ENCODE measurements at regions not wholly inside any gene's neighbourhood (a gene's known extent, or its start where the extent isn't known, plus 50 kb on each side); places are given as distances from the start of the nearest gene placed in this dataset.

DNA sequence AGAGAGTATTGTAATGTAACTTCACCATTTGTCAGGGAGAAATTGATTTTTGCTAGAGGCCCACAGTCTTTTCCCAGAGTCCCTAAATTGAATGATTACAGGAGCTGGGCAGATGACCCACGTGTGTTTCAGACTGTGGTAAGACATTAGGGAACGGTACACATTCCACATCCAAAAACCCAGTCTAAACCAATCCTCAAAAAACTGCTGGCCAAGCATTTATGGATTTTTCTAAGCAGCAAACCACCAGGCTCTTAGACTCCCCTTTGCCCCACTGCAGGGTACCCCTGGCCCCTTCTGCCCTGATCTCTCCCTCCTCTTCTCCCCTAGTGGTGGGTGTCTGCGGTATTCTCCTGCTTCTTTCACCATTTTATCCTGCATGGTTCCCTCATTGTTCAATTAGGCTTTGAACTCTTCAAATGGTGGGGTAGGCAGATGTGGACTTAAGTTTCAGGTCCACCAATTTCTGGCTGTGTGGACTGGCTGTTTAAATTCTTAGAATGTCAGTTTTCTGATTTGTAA lies 135.5 kb upstream of the SORCS3 start:
- no peak for DNase-seq

DNA sequence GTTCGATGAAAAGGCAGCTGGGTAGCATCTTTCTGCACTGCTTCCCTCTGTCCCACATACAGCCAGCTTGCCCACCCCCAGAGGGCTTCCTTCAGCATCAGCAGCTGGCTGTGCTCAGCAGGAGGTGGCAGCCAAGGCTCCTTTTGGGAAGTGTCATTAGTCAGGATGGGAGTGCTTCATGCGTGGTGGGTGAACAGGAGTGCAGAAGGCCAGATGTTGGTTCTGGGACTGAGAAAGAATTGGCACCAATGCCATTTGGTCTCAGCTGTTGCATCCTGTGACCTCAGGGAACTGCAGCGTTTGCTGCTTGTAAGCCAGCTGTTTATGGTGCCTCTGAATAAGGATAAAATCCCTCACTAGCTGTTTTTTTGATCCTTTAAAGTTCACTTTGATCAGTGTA lies 131.1 kb upstream of the SORCS3 start:
- DNase-seq = no peak

DNA sequence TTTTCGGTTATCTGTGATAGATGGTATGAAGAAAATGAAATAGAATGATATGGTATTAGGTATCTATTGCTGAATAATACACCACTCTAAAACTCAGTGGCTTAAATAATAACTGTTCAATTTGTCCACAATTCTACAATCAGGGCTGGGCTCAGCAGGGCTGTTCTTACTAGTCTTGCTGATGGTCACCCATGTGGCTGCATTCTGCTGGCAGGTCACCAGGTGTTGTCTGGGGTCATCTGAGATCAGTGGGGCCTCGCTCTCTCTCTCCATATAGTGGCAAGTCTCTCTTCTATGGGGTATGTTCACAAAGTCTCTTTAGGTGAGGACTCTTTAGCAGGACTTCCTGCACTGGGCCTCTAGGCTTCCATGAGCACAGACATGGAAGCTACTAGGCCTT lies 130.4 kb upstream of the SORCS3 start:
- no peak for DNase-seq

DNA sequence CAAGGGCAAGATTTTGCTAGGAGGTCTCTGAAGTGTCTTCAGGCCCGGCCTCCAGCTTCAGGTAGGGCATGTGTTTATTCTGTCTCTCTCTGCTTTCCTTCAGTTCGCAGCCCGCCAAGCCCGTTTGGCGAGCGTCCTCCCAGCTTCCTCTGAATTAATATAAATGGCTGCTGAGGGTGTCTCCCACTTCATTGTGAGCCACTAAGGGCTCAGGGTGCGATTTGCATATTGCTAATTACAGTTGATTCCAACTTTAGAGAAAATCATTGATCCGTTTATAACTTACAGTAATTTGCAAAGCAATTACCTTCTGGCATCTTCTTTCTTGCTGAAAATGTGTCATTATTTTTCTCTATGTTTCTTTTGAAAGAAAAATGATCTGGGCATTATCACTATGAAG lies 128.3 kb upstream of the SORCS3 start:
- DNase-seq = no peak

DNA sequence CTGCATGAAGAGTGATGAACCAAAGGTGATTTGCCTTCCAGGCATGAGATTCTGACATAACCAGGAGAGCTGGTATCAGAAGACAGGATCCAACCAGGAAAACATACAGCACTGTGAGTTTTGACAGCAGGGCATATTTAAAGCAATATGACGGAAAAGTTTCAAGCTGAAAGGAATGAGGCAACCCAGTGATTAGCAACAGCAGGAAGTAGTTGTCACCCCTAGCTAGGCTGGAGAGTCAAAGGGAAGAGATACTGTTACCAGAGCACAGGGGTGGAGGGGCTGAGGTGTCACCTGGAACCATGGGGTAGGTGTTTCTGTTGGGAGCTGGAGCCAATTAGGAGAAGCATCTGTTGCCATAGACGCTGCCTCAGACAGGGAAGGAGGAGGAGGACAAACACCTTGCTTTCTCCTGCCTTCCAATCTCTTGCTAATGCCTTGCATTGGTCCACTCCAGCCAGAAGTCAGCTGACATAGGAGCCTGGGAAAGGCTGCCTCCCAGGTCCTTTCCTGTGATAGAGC lies 125.4 kb upstream of the SORCS3 start:
- no peak for DNase-seq

DNA sequence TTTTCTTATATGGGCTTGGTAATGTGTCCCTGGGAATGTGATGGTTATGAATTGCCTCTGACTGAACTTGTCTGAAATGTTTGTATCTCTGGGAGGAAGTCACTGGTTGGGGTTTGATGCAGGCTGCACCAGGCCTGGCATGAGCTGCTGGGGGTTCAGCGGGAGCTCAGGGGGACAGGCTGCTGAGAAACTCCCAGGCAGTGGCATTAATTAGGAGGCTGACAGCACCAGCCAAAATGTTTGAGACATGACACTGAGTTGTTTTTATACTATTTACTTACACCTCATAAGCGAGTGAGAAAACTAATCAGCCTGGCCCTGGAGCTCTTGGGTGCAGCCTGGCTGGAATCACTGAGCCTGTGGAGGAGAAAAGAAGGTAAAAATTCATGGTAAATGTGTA lies 124.1 kb upstream of the SORCS3 start:
- no peak for DNase-seq

DNA sequence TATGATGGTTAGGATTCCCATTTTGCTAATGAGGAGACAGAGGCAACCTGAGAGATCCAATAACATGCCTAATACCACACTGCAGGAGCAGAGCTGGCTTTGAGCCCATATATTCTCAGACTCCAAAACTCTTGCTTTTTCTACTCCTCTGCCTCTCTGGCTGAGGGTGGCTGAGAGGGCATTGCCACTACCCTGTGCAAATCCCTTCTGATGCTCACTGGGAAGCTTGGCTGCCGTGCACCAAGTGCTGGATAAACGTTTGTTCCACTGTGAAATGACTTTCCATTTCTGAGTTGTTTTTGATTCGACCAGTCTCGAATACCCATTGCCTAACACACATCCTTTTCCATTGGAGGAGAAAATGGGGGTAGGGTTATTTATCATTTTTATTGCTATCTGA lies 123.1 kb upstream of the SORCS3 start:
- DNase-seq = no peak

DNA sequence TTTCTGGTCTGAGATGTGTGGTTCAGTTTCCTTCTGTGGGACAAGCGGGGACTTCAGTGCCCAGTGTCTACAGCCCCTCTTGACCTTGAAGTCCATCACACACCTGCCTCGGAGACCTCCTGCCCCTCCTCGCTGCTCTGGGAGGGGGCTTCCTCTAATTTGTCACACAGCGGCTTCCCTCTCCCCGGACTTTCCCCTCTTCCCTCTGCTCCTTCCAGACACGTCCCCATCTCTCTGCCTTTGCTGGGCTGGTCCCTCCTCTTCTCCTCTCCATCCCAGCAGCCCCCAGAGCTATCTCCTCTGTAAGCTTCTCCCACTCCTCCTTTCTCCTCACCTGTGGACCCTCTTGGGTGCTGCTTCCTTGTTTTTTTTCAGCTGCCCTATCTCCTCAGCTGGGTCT lies 122.2 kb upstream of the SORCS3 start:
- DNase-seq = no peak

DNA sequence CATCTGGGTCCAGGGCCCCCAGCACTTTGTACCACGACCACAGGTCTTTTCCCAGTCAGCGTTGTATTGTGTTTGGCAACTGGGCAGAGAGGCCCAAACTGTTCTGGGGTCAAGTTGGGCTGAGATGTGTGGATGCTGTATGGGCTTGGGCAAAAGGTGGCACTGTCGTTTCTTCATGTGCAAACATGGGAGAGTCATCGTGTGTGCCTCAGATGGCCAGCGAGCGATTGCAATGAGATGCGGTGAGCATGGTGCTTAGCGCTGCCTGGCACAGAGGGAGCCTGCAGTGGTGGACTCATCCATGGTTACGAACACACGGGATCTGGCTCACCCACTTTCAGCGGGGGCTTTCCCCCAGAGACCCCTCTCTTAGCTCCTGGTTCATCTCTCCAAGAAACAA lies 120.4 kb upstream of the SORCS3 start:
- no peak for DNase-seq

DNA sequence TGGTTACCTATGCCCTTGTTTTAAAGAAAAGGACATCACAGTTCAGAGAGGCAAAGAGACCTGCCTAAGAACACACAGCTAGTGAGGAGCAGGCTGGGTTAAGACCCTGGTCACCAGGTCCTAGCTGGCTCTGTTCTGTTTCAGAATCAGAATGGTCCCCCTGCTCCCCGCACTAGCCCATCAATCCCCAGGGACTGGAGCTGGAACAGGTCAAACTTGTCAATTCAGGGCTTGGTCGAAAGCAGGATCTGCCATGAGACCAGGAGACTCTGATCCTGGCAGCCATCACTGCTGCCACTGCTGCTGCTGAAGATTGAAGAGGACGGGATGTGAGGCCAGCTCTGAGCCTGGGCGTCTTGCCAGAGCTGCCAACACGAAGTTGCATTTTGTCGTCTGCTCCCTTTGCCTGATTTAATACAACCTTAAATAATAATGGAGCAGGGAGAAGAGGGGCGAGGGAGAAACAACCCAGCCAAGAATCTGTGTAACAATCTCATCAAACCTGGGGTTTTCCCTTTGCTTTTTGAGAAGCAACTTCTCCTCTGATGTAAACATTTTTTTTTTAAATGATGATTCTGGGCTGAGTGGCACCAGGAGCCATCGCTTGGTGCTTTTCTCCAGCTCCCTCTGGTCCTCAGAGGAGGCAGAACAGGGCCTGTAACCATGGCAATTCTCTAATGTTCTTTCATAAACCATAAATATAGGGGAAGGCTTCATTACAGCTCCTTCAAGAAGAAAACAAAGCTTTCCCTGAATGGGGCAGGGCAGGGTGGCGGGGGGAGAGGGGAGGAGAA lies 119.0 kb upstream of the SORCS3 start:
- DNase-seq = no peak

DNA sequence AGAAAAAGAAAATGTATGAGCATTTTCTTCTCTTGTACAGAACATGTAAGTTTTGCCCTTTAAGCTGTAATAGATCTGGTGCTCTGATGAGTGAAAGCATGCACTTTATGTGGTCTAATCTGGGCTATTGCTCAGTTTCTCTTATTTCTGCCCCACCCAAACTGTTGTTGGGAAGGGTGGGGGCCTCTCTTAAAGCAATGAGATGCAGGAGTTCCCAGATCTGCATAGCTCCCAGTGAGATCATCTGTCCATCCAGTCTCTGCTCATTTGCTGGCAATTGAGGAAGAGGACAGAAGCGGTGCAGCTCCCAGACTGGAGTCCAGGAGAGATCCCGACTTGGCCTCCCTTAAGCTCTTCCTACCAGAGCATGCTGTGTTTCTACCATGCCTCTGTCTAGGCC lies 114.9 kb upstream of the SORCS3 start:
- no peak for DNase-seq

DNA sequence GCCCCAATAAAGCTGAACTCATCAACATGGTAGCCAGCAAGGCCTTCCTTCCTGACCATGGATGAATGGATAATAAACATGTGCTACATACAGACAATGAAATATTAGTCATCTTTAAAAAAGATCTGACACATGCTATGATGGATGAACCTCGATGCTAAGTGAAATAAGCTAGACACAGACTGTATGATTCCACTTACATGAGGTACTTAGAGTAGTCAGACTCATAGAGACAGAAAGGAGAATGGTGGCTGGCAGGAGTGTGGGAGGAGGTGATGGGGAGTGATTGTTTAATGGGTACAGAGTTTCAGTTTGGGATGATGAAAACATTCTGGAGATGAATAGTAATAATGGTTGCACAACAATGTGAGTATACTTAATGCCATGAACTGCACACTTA lies 114.1 kb upstream of the SORCS3 start:
- DNase-seq = no peak

DNA sequence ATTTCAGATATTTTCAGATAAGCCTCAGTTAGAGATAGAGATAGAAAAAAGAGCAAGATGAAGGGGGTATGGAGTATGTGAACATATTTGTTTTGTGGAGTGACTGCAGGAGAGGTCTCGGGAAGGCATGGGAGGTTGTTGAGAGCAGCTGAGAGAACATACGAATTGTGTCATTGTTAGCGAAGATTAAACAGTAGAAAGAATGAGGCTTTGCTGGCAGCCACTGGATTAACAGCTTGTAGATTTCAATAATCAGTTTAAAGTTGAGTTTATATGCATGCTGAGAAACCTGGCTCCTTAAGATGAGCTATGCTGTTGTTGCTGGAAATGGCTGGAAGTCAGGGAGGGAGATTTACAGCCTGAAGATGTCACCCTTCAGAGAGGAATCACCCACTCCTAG lies 100.9 kb upstream of the SORCS3 start:
- no peak for DNase-seq

DNA sequence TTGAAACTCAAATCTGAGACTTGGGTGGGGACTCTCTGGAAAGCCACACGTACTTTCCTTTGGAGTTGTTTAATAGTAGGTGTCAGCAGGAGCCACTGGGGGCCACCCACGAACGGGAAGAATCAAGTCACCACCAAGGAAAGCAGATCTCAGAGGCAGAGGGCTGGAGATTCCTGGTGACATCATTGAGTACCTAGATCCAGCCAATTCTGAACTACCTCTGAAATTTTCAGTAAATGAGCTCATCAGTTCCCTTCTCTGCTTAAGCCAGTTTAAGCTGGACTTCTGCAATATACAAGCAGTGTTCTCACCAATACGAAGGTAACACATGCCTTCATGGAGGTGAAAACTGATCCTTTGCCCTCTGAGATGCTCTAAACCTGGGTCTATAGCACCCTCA lies 99.3 kb upstream of the SORCS3 start:
- no peak for DNase-seq

DNA sequence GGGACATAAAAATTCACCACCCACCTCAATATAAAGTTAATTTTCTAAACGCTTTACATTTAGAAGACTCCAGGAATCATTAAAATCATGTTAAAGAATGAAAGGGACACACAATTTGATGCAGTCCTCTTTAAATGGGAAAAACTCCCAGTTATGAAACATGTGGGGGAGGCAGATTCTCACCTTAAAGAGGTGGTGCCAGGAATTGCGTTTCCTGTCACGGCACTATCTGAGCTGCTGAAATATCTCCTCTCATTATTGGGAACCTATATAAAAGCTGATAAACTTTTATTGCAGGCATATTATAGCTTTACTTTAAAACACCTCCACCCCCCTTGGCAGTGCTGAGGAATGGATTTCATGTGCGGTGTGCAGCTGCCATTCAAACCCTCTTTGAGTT lies 94.8 kb upstream of the SORCS3 start:
- no peak for DNase-seq

DNA sequence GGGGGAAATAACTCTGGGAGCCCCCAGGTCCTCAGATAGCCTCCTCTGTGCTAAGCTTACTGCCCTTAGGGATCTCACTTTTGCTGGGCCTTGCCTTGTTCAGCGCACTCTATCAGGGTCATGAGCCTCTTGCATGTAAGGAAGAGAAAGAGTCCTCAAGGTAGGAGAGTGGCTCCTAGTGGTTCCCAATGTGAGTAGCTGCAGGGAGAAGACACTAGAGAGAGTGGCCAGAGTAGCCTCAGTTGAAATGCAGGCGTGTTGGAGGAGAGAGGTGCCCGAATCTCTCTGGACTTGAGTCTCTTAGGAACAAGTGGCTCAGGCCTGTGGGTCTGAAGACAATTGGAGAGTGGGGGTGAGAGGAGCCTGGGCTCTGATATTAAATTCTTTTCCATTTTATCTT lies 94.3 kb upstream of the SORCS3 start:
- DNase-seq = no peak

DNA sequence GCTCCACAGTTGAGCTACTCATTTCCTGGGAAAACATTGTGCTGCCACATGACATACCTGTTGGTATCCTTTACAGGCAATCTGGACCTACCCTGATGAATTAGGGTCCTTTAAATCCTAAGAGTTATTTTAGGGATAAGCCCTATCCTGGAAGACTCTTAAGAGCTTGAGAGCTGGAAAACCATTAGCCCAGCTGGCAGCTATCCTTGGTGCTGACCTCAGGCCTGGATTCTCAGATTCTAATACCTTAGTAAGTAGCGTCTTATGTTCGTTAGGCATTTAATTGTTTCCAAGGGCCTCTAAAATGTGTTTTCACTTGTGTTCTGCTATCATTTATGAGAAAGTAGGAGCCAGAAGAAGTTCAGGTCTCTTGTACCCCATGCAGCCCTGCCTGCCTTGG lies 93.0 kb upstream of the SORCS3 start:
- no peak for DNase-seq

DNA sequence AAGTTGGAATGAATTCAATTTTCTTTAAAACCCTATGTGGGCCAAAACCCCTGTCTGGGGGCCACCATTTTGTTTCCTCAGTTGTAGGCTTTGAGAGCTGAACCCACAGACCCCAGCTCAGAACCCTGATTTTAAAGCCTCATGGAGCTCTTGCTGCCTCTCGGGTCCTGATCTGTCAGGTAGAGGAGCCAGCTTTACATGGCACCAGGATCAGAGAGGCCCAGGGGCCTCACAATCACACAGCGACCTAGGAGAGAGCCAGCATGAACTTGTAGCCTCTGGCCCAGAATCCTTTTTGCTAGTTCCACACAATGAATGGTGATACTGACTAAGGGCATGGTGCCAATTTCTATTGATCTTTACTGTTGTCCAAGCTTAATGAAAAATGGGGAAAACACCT lies 84.3 kb upstream of the SORCS3 start:
- DNase-seq = no peak

DNA sequence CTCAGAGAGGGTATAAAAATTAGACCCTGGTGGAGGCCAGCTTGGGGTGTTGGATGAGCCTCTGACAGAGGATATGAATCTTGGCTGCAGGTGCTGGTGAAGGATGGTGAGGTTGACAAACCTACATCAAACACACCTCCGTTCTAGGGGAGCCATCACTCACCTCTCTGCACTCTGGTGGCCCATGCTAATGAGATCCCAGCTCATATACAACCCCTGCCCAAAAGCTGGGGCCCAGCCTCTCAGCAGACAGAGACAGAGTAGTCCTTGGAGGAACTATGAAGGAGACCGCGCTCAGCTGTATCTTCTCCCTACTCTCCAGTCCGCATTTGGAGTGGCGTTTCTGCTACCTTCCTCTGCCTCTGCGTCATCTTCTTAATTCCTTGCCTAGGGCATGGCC lies 83.1 kb upstream of the SORCS3 start:
- no peak for DNase-seq

DNA sequence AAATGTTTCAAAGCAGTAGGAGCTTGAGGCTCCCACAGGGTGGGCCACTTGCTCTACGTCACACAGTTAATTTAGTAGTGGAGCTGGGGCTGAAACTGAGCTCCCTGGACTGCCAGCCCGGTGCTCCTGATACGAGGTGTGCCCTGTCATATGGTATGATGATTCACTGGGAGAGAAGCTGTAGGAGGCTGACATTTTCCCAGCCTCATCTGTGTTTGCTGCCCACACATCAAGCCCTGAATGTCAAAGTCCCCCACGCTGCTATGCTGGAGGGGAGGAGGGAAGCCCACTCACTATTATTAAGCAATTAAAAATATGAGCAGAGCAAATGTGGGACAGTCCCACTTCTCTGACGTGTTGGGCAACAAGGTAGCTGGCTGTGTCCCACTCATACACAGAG lies 81.2 kb upstream of the SORCS3 start:
- DNase-seq = no peak

DNA sequence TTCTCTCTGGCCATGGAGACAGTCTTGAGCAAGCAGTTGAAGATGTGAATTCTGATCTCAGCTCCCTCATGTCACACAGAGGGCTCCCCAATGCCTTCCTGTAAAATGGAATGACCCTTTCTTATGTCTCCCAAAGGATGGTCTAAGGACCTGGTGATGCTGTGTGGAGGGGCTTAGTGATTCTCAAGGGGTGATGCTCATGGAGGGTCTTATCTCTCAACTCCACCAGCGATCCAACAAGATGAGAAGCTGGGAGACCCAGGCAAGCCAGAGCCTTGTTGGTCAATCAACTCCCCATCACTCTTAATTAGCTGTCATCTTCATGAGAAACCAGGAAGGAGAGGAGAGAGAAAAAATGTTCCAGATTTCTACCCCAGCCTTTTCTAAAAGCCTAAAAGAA lies 78.0 kb upstream of the SORCS3 start:
- no peak for DNase-seq

DNA sequence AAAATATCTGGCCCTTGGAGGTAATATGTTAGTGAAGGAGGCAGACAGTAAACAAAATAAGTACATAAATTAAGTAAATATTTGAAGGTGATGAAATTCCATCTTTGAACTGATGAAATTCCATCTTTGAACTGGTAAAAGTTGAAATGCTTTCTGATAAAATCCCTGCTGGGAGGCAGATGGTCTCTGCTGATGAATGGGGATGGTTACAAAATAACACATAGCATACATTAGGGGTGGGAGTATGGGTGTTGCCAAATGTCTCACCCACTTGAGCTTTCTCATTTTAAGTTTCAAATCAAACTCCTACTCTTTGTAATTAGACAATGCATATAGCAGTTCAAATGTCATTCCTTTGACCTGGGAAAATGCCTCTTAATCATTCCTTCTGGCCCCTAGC lies 77.5 kb upstream of the SORCS3 start:
- no peak for DNase-seq

DNA sequence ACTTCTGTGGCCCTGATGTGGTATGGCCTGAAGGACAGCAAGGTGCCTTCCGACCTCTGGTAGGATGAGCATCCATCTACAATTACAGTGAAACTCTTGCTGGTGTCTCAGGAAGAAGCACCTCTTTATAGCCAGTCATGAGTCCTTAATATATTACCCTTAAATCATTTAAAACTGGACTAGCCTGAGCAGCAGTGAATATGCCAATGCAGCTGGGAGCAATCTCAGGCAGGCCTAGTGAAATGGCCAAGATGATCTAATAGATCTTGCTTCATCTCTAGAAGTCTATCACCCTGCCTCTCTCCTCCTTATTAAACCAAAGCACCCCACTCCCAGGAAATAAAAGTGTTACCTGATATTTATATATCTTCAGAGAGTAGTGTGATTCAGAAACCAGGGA lies 66.7 kb upstream of the SORCS3 start:
- DNase-seq = no peak

DNA sequence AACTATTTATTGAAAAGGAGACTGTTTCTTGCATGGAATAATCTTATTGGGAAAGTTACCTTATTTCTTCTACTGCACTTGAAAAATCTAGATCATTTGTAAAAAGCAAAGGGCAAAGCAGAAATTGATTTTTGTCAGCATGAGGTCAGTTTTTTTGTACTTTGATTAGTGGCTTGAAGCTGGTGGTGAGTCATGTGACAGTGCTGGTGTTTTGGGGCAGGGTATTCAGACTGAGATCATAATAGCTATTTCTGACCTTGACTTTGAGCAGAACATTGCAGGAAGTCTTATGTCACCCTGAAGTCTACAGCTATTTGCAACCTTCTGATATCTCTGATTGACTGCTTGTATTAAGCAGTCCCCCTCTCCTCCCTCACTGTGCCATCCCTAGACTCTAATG lies 66.3 kb upstream of the SORCS3 start:
- DNase-seq = no peak

DNA sequence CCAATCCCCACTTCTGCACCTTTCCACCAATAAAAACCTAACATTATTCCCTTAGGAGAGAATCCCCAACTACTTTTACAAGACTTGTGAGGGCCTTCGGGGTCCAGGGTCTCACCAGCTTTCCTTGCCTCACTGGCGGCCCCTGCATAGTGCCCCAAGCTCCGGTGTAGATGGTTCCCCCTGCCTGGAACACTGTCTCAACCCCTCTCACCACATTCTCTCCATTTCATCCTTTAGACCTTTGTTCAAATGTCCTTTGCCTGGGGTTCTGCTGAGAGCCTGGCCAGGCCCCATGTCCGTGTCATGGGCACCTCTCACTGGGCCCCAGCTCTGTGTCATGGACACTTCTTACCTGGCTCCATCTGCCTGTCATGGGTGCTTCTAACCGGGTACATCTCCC lies 64.5 kb upstream of the SORCS3 start:
- no peak for DNase-seq

Measured in AML-193 (cell line).